NCI-H2107 treated with DMSO at 0.1 percent for 48 hours (cell line): ENCODE measurements at regions not wholly inside any gene's neighbourhood (a gene's known extent, or its start where the extent isn't known, plus 50 kb on each side); places are given as distances from the start of the nearest gene placed in this dataset.
"Not testable (repeated sequence)": the region's sequence is repeated elsewhere in the genome, so short reads cannot be mapped to it uniquely, and the experiment has no call there.

Experiments used
- DNase-seq: peaks from one replicate; lab custom pipeline; 2025; ENCODE audit not compliant: unreplicated experiment; lab: John Stamatoyannopoulos, UW

DNA sequence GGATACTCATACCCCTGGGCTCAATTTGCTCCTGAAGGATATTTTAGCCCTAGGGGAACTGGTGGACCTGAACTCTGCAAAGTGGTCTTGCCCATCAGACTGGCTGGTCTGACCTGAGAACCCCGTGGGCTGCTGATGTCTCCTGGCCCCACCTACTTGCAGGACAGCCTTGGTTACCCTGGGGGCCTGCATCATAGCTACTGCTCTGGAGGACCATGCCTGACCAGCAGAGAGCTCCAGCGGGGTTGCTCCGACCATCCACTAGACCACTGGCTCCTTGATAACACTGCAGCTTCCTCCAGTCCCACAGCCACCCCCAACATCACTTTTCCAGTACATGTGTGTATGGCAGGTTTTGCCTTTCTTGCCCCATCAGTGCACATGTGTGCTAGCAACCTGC lies 331.6 kb upstream of the BRINP3 start:
- DNase-seq, result no peak

DNA sequence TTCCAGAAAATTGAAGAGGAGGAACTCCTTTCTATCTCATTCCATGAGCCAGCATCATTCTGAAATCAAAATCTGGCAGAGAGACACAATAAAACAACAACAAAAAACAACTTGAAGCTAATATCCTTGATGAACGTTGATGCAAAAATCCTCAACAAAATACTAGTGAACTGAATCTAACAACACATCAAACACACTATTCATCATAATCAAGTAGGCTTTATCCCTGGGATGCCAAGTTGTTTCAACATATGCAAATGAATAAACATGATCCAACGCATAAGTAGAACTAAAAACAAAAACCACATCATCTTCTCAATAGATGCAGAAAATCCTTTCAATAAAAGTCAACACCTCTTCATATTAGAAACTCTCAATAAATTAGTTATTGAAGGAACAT lies 335.3 kb upstream of the BRINP3 start:
- DNase-seq, result no peak

- DNase-seq, result no peak
These were observed 354.8 kb upstream of the BRINP3 start for GRCh38 chr1:190832511-190832910.

GRCh38 chr1:190835658-190836057 lies 358.0 kb upstream of the BRINP3 start:
- no peak for DNase-seq

DNA sequence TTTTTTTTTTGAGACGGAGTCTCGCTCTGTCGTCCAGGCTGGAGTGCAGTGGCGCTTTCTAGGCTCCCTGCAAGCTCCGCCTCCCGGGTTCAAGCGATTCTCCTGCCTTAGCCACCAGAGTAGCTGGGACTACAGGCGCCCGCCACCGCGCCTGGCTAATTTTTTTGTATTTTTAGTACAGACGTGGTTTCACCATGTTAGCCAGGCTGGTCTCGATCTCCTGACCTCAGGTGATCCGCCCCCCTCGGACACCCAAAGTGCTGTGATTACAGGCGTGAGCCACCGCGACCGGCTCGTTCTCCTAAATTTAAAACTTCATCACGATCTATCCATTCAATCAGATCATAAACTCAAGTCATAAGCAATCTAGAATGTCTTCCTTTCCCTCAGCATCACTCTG lies 359.5 kb upstream of the BRINP3 start:
- not testable (repeated sequence) for DNase-seq

DNA sequence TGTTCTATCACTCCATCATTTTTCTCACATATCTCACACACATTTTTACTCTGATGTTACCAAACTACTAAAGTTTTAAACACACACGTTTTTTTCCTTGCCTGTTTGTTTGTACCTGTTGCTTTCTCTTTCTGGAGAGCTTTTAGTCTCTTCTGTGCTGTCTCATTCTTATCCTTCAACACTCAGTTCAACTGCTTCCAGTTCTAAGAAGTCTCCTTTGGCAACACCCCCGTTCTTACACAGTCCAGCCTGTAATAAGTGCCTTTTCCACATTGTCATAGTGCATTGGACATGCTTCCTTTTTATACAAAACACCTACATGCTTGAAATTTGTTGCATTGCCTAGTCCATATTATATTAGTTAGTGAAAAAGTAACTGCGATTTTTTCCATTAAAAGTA lies 360.2 kb upstream of the BRINP3 start:
- no peak for DNase-seq

DNA sequence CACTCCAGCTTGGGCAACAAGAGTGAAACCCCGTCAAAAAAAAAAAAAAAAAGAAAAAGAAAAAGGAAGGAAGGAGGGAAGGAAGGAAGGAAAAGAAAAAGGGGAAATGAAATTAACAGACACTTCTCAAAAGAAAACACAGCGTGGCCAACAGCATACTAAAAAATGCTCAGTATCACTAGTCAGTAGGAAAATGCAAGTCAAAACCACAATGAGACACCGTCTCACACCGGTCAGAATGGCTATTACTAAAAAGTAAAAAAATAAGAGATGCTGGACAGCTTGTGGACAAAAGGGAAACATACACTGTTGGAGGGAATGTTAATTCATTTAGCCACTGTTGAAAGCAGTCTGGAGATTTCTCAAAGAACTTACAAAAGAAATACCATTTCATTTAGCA lies 369.5 kb upstream of the BRINP3 start:
- DNase-seq, result no peak

DNA sequence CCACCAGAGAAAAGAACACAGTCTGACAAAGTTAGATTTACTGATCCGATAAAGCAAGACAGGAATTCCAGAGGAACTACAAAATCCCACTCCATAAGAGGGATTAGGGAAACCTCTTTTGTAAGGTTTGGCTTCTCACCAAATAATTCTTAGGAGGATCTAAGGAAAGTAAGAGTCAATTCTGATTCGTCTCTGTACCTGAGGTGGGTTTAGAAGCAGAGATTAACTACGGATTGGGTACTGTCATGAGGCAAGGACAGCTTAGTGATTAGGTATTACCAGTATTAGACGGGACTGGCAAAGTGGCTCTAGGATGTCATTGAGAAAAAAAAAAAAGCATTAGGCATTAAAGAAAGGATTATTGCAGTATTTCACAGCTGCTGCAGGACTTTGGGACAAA lies 371.7 kb upstream of the BRINP3 start:
- DNase-seq, result no peak

DNA sequence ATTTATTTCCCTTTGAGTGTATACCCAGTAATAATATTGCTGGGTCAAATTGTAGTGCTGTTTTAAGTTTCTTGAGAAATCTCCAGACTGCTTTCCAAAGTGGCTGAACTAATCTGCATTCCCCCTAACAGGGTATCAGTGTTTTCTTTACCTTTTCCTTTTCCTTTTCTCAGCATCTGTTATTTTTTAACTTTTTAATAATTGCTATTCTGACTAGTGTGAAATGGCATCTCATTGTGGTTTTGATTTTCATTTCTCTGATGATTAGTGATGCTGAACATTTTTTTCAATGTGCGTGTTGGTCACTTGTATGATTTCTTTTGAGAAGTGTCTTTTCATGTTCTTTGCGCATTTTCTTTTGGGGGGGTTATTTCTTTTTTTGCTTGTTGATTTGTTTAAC lies 374.9 kb upstream of the BRINP3 start:
- no peak for DNase-seq

- DNase-seq, result no peak
These were observed 380.5 kb upstream of the BRINP3 start for GRCh38 chr1:190858140-190858539.

GRCh38 chr1:190864013-190864641 lies 386.5 kb upstream of the BRINP3 start:
- DNase-seq, result no peak

GRCh38 chr1:190880352-190880751 lies 402.7 kb upstream of the BRINP3 start:
- DNase-seq, result no peak

DNA sequence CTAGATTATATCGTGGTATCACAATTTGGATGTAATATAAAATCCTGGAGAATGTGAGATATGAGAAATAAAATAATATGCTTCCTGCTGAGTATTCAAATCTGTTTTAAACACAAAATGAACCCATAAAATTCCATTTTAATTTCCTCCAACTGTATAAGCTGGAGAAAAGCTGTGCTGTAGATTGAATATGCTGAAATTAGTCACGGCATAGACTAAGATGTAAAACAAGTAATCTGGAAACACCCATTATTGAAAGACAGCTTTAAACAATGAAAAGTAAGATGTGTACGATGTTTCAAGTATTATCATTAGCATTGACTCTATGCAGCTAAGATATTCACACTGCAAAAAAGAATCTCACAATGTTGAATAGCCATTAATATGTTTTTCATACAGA lies 403.4 kb upstream of the BRINP3 start:
- DNase-seq, result no peak

DNA sequence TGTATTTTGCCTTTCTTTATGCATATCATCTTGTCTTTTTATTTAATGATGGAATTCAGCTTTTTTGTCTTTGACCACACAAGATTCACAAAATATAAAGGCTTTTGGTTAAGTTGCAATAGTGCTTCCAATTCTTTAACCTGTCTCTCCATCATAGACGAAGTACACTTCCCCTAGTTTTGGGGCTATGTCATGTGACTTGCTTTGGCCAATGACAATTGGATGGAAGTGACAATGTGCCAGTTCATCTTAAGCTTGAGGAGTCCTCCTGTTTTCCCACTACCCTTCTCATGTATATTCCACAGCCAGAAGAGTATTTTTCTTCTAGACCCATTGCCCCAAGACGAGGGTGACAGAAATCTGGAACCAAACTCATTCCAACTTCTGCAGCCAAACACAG lies 419.6 kb upstream of the BRINP3 start:
- DNase-seq, result no peak

DNA sequence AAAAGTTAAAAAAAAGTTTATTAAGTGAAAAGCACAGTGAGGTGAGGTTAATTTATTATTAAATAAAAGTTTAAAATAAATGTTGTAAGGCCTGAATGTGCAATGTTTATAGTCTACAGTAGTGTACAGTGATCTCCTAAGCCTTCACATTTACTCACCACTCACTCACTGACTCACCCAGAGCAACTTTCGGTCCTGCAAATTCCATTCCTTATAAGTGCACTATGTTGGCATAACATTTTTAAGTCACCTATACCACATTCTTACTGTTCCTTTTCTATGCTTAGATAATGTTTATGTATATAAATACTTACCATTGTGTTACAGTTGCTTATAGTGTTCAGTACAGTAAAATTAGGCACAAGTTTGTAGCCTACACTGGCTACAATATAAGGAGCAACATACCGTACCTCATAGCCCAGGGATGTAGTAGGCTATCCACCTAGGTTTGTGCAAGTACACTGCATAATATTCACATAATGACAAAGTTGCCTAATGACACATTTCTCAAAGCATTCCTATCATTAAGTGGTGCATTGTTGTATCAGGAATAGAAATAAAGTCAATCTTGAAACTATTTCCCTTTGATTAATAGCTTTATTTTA lies 426.5 kb upstream of the BRINP3 start:
- no peak for DNase-seq

GRCh38 chr1:190906206-190906725 lies 428.6 kb upstream of the BRINP3 start:
- DNase-seq, result no peak

DNA sequence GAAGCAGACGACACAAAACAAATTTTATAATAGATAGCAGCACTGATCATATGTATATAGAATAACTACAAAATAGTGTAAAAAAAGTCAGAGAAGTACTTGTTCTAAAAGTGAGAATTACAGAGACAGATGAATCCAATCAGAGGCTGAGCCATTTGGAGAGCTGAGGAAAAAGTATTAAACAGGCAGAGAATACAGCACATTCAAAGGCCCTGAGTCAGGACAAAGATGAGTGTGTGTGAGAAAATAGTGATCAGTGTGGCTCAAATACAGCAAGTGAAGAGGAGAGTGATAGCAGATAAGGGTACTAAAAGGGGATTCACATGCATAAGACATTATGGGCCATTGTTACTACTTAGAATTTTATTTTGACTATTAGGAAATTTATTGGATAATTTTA lies 430.6 kb upstream of the BRINP3 start:
- DNase-seq, result no peak

GRCh38 chr1:190908691-190909090 lies 431.0 kb upstream of the BRINP3 start:
- no peak for DNase-seq

DNA sequence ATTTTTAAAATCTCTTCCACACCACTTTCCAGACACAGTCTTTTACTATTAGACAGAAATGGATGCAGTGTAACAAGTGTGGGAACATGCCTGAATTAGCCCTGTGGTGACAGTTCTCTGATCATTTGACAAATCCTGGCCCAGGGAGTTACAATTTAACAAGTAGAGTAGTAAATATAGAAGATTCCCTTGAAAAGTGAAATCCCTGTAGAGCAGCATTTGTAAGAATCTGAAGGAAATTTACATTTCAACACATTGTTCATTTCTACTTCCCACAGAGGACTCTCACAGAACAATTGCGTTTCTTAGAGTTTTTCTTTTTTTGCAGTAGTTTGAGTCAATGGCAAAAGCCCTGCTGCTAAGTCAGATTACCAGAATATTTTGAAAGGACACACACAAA lies 458.3 kb upstream of the BRINP3 start:
- DNase-seq, result no peak

GRCh38 chr1:190936337-190936736 lies 458.7 kb upstream of the BRINP3 start:
- no peak for DNase-seq

DNA sequence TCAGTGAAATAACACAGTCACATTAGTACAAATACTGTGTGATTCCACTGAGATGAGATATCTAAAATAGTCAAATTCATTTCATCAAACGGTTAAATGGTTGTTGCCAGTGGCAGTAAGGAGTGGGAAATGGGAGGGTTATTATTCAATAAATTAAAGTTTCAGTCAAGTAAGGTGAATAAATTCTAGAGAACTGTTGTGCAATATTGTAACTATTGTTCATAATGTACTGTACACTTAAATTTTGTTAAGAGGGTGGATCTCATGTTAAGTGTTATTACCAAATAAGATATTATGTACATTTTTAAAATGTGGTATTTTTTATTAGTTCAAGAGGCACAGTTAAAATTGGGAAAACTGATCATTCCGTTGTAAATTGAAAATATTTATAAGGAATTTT lies 463.3 kb upstream of the BRINP3 start:
- DNase-seq, result no peak

- DNase-seq, result no peak
These were observed 464.8 kb upstream of the BRINP3 start for GRCh38 chr1:190942475-190942874.

GRCh38 chr1:190943722-190944121 lies 466.1 kb upstream of the BRINP3 start:
- DNase-seq, result not testable (repeated sequence)
